Natural killer cell treated with Interleukin-12 subunit alpha and Interleukin-12 subunit beta and Interleukin-15 and Interleukin-18, amount 100 ng/mL, for 72 hours (primary cell): ENCODE measurements at regions not wholly inside any gene's neighbourhood (a gene's known extent, or its start where the extent isn't known, plus 50 kb on each side); places are given as distances from the start of the nearest gene placed in this dataset.

Experiments used
- ATAC-seq, 2 donors: fragments of 150-1000 bp; cut with Tn5 transposase in 1 of 2; sonication (Bioruptor Pico), chemical (Tn5 transposase) in 1 of 2; 2 replicates each; pipeline ENCODE4 v1.10.0; 2021
- DNase-seq: peaks from one replicate; pipeline ENCODE4 v3.0.0; 2022; ENCODE audit warnings: low spot score
- H3K27ac Mint-ChIP-seq, 2 donors: 1 replicate in 1 of 2; 2 replicates in 1 of 2; pipeline ENCODE4 v1.8.0; 2022; ENCODE audit warnings: mixed read lengths in 2 of 2, mild to moderate bottlenecking in 1 of 2, moderate library complexity in 1 of 2
- H3K27me3 Mint-ChIP-seq, 2 donors: 1 replicate in 1 of 2; 2 replicates in 1 of 2; pipeline ENCODE4 v1.8.0; 2022; ENCODE audit warnings: mixed read lengths in 2 of 2
- H3K36me3 Mint-ChIP-seq: one replicate; pipeline ENCODE4 v1.8.0; 2022; ENCODE audit warnings: mixed read lengths
- H3K4me1 Mint-ChIP-seq, 2 donors: 1 replicate in 1 of 2; 2 replicates in 1 of 2; pipeline ENCODE4 v1.8.0; 2022; ENCODE audit warnings: low read depth in 2 of 2, mixed read lengths in 2 of 2, mild to moderate bottlenecking in 1 of 2
- H3K4me3 Mint-ChIP-seq: one replicate; pipeline ENCODE4 v1.8.0; 2022; ENCODE audit warnings: mixed read lengths
- H3K9me3 Mint-ChIP-seq: 2 replicates; pipeline ENCODE4 v1.8.0; 2022; ENCODE audit warnings: mixed read lengths

DNA sequence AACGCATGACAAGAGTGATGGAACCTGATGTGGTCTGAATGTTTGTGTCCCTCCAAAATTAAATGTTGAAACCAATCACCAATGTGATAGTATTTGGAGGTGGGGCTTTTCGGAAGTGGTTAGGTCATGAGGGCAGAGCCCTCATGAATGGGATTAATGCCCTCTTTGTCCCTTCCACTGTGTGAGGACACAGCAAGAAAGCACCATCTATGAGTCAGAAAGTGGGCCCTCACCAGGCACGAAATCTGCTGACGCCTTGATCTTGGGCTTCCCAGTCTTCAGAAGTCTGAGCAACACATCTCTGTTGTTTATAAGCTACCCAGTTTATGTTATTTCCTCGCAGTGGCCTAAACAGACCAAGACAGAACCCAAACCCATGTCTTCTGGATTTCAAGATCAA lies 244.0 kb upstream of the JAG1 start:
- no peaks in the 10 kb centered on the region for H3K36me3 Mint-ChIP-seq
- DNase-seq = no peak
- H3K27ac Mint-ChIP-seq = no peak overlapping the region
- peaks cover 7% of the 10 kb centered on the region for H3K9me3 Mint-ChIP-seq
- H3K27me3 Mint-ChIP-seq = peaks cover 0 to 4% of the 10 kb centered on the region in 2 donors
- no peaks in the 10 kb centered on the region for H3K4me1 Mint-ChIP-seq
- ATAC-seq = no peak
- H3K4me3 Mint-ChIP-seq = no peak overlapping the region

GRCh38 chr20:10919396-10920140 lies 245.8 kb upstream of the JAG1 start:
- Mint-ChIP-seq H3K27ac (no peak overlapping the region), H3K9me3 (peaks cover 7% of the 10 kb centered on the region), H3K4me3 (no peak overlapping the region), H3K27me3 (peaks cover 0 to 4% of the 10 kb centered on the region in 2 donors), H3K36me3 (no peaks in the 10 kb centered on the region), H3K4me1 (no peaks in the 10 kb centered on the region)
- DNase-seq (no peak), ATAC-seq (no peak)

DNA sequence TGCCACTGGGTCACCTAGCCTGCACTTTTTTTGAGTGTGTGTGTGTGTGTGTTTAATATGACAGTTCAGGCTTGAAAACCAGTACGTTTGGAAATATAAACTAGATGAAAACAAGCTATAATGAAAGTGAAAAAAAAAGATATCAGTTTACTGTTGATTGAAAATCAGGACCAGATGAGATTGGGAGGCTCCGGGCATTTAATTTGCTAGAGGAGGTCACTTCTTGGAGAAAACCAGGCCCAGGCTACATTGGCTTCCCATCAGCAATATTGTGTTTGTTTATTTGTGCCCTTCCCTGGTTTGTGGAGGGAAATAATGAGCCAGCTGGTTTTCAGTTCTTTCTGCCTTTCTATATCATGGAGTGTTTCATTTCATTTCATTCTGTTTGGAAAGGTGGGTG lies 246.6 kb upstream of the JAG1 start:
- Mint-ChIP-seq H3K9me3 (peaks cover 7% of the 10 kb centered on the region), H3K4me1 (no peaks in the 10 kb centered on the region), H3K27me3 (peaks cover 0 to 4% of the 10 kb centered on the region in 2 donors), H3K4me3 (no peak overlapping the region), H3K36me3 (no peaks in the 10 kb centered on the region), H3K27ac (no peak overlapping the region)
- DNase-seq (no peak), ATAC-seq (no peak)

DNA sequence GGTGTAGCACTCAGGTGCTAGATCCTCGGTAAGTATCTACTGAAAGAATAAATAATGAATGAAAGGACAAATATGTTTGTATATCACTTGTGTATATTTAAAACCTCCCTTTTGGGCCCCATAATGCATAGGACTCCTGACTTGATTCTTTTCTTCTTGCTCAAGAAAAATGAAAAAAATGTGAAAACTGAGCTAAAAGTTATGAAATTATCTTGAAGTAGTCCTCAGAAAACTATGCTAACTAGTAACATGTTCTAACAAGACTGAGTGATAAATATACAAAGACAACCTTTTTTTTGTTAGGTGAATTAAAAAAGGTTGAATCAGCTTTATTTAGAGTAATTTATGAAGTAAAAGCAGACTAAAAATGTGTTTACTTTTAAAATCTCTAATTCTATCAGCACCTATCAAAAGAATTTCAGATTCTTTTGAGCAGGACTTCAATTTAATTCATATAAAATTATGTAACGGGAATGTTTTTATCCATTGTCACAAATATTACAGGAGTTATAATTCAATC lies 247.8 kb upstream of the JAG1 start:
- no peak for ATAC-seq
- peaks cover 7% of the 10 kb centered on the region for H3K9me3 Mint-ChIP-seq
- no peaks in the 10 kb centered on the region for H3K36me3 Mint-ChIP-seq
- H3K27ac Mint-ChIP-seq = no peak overlapping the region
- no peak overlapping the region for H3K4me3 Mint-ChIP-seq
- no peak for DNase-seq
- peaks cover 0 to 4% of the 10 kb centered on the region in 2 donors for H3K27me3 Mint-ChIP-seq
- no peaks in the 10 kb centered on the region for H3K4me1 Mint-ChIP-seq

- no peaks in the 10 kb centered on the region for H3K4me1 Mint-ChIP-seq
- H3K36me3 Mint-ChIP-seq = no peaks in the 10 kb centered on the region
- H3K4me3 Mint-ChIP-seq = no peak overlapping the region
Observed at GRCh38 chr20:10922506-10922905, 248.7 kb upstream of the JAG1 start.

DNA sequence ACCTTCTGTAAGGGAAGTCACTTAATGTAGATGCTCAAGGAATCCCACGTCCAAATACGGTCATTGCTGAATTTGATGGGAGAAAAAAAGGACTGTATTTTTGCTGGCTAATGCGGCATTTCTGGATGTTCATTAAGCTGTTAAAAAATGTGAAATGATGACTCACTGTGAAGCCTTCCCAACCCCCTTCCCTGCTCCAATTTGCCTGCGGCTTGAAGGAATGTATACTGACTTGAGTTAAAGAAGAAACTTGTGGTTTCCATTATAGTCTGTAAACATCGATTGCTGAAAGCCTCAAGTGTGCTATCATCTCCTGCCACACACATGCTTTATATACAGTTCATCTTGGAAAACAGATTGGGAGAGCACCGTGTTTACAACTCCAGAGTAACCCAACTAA lies 249.1 kb upstream of the JAG1 start:
- no peaks in the 10 kb centered on the region for H3K4me1 Mint-ChIP-seq
- DNase-seq = no peak
- ATAC-seq = no peak

More at GRCh38 chr20:10922506-10922905, 248.7 kb upstream of the JAG1 start:
- no peak overlapping the region for H3K27ac Mint-ChIP-seq
- DNase-seq = no peak
- H3K27me3 Mint-ChIP-seq = peaks cover 0 to 4% of the 10 kb centered on the region in 2 donors
- no peak for ATAC-seq
- H3K9me3 Mint-ChIP-seq = peaks cover 4% of the 10 kb centered on the region

GRCh38 chr20:10924644-10925201 lies 250.9 kb upstream of the JAG1 start:
- Mint-ChIP-seq H3K4me1 (no peaks in the 10 kb centered on the region), H3K9me3 (no peaks in the 10 kb centered on the region), H3K36me3 (no peaks in the 10 kb centered on the region), H3K4me3 (no peak overlapping the region), H3K27me3 (peaks cover 0 to 2% of the 10 kb centered on the region in 2 donors), H3K27ac (no peak overlapping the region)
- no peak for ATAC-seq
- no peak for DNase-seq

More for the DNA sequence above, 249.1 kb upstream of the JAG1 start:
- no peak overlapping the region for H3K27ac Mint-ChIP-seq
- H3K27me3 Mint-ChIP-seq = peaks cover 0 to 4% of the 10 kb centered on the region in 2 donors
- no peaks in the 10 kb centered on the region for H3K36me3 Mint-ChIP-seq
- H3K9me3 Mint-ChIP-seq = peaks cover 4% of the 10 kb centered on the region
- H3K4me3 Mint-ChIP-seq = no peak overlapping the region

DNA sequence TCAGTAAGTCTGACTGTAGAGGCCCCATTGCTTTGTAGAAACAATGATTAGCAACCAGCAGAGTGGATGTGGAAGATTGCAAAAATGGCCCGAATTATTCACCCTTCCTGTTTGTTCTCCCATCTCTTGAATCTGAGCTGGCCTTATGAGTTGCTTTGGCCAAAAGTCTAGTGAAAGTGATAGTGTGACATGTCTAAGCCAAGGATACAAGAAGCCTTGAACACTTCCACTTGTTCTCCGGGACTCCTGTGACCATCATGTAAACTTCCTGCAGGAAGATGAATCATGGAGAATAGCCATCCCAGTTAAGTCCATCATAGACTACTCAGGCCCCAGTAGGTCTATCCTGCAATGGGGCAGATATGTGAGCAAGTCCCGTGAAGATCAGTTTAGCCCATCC lies 252.0 kb upstream of the JAG1 start:
- DNase-seq (no peak), ATAC-seq (no peak)
- H3K27me3 Mint-ChIP-seq = no peaks in the 10 kb centered on the region
- H3K27ac Mint-ChIP-seq = no peak overlapping the region
- no peaks in the 10 kb centered on the region for H3K36me3 Mint-ChIP-seq
- H3K4me1 Mint-ChIP-seq = no peaks in the 10 kb centered on the region
- H3K9me3 Mint-ChIP-seq = peaks cover 5% of the 10 kb centered on the region
- H3K4me3 Mint-ChIP-seq = no peak overlapping the region

DNA sequence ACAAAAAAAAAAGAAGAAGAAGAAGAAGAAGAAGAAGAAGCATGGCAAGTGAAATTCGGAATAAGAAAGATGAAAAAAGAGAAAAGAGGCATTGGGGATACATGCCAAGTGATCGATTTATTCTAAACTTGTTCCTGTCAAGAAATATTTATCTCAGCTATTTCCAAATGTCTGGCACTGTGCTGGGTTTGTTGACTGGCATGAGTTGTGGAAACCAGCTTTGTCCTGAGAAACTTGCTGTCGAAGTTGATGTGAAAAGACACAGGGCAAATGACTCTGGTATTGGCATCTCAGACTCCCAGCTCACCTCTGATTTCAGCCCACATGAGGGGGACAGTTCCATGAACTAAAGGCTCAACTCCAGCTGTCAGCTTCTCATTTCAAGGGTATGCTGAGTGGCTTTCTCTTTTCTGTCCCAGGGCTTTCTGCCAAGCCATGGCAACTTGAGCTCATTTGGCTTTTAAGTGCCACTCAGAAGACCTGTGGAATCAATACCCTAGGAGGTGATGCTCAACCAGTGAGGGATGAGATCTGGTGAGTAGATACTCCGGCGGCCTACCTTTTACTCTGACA lies 253.3 kb upstream of the JAG1 start:
- Mint-ChIP-seq H3K4me3 (no peak overlapping the region), H3K27ac (no peak overlapping the region), H3K4me1 (no peaks in the 10 kb centered on the region), H3K9me3 (peaks cover 5% of the 10 kb centered on the region), H3K36me3 (no peaks in the 10 kb centered on the region), H3K27me3 (no peaks in the 10 kb centered on the region)
- no peak for DNase-seq
- no peak for ATAC-seq

- H3K9me3 Mint-ChIP-seq = peaks cover 8% of the 10 kb centered on the region
- no peaks in the 10 kb centered on the region for H3K4me1 Mint-ChIP-seq
- no peaks in the 10 kb centered on the region for H3K36me3 Mint-ChIP-seq
- H3K27me3 Mint-ChIP-seq = no peaks in the 10 kb centered on the region
- no peak for ATAC-seq
- H3K27ac Mint-ChIP-seq = no peak overlapping the region
- H3K4me3 Mint-ChIP-seq = no peak overlapping the region
- no peak for DNase-seq
Observed at GRCh38 chr20:10927936-10928840, 254.4 kb upstream of the JAG1 start.

DNA sequence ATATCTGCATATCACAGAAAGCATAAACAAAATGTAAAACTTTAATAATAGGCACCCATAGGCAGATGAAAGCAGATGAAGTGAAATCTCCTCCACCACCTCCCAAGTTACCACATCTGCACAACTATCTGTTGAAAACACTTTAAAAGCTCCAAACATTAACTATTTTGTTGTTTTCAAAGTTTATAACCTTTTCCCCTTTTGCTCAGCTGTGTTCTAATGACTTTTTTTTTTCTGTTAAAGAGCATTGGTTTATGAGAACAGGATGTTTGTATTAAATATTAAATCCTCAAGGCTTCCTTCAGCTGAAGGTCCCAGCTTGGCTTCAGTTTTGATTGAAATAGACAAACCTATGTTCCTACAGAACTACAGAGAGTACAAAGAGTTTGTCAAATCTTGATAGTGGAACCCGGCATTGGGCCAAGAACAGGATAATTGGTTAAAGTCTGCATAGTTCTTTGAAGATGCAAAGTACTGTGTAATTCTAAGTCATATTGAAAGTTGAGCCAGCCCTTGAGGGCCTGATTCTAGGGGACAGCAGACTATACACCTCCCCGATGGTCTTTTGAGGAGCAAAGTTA lies 255.1 kb upstream of the JAG1 start:
- ATAC-seq (no peak), DNase-seq (no peak)
- Mint-ChIP-seq H3K27ac (no peak overlapping the region), H3K36me3 (no peaks in the 10 kb centered on the region), H3K27me3 (no peaks in the 10 kb centered on the region), H3K9me3 (peaks cover 8% of the 10 kb centered on the region), H3K4me1 (no peaks in the 10 kb centered on the region), H3K4me3 (no peak overlapping the region)

GRCh38 chr20:10935658-10936402 lies 262.0 kb upstream of the JAG1 start:
- peaks cover 3% of the 10 kb centered on the region for H3K9me3 Mint-ChIP-seq
- H3K4me3 Mint-ChIP-seq = no peak overlapping the region
- no peaks in the 10 kb centered on the region for H3K4me1 Mint-ChIP-seq

DNA sequence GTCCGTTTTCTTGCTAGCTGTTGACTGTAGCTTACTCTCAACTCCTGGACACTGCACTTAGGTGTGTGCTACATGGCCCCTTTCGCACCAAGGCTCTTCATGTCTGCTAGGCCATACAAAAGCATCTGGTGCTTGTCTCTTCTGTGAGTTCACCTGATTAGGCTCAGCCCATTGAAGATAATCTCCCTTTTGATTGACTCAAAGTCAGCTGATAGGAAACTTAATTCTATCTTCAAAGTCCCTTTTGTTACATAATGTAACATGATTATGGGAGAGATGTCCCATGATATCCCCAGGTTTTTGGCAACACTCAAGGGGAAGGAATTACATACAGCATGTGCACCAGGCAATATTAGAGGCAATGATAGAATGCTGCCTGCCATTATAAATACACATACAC lies 263.0 kb upstream of the JAG1 start:
- peaks cover 3% of the 10 kb centered on the region for H3K9me3 Mint-ChIP-seq
- no peak for ATAC-seq
- H3K4me1 Mint-ChIP-seq = no peaks in the 10 kb centered on the region
- H3K27me3 Mint-ChIP-seq = no peaks in the 10 kb centered on the region
- no peak for DNase-seq
- H3K4me3 Mint-ChIP-seq = no peak overlapping the region
- H3K27ac Mint-ChIP-seq = no peak overlapping the region
- H3K36me3 Mint-ChIP-seq = no peaks in the 10 kb centered on the region

More at GRCh38 chr20:10935658-10936402, 262.0 kb upstream of the JAG1 start:
- no peak for ATAC-seq
- DNase-seq = no peak
- H3K27me3 Mint-ChIP-seq = no peaks in the 10 kb centered on the region
- no peak overlapping the region for H3K27ac Mint-ChIP-seq
- H3K36me3 Mint-ChIP-seq = no peaks in the 10 kb centered on the region
